Body of pancreas (tissue), 4 donors: ENCODE measurements at regions not wholly inside any gene's neighbourhood (a gene's known extent, or its start where the extent isn't known, plus 50 kb on each side); places are given as distances from the start of the nearest gene placed in this dataset.

ENCODE experiments used
- ATAC-seq: fragments of 150-250 bp; one replicate; pipeline ENCODE4 v1.9.1; 2016
- DNase-seq, 4 donors: peaks; one replicate each; pipeline ENCODE4 v3.0.0-alpha.2; 2019
- H3K27ac ChIP-seq, 4 donors: fragments of 200-600 bp; sonication (generic); 1 replicate in 3 of 4; 2 replicates in 1 of 4; pipeline versions ENCODE4 v1.5.1 to v1.6.1; 2016 to 2019; ENCODE audit warnings: mild to moderate bottlenecking in 1 of 4, mixed read lengths in 1 of 4, moderate library complexity in 1 of 4
- H3K27me3 ChIP-seq, 2 donors: fragments of 200-600 bp; sonication (generic); one replicate each; pipeline ENCODE4 v1.6.0; 2016; ENCODE audit warnings: mild to moderate bottlenecking in 1 of 2
- H3K36me3 ChIP-seq, 2 donors: fragments of 200-600 bp; sonication (generic); replicated peaks in 1 of 2; 2 replicates each; pipeline ENCODE4 v1.5.1; 2016; ENCODE audit warnings: low read depth in 2 of 2; ENCODE audit not compliant: insufficient read depth in 1 of 2
- H3K4me1 ChIP-seq: fragments of 200-600 bp; sonication (generic); one replicate; pipeline ENCODE4 v1.6.0; 2016
- H3K4me3 ChIP-seq, 2 donors: fragments of 200-600 bp; sonication (generic); 1 replicate in 1 of 2; 2 replicates in 1 of 2; pipeline ENCODE4 v1.5.1; 2016 to 2019
- H3K9me3 ChIP-seq, 3 donors: fragments of 200-600 bp; sonication (generic); 1 replicate in 2 of 3; 2 replicates in 1 of 3; pipeline ENCODE4 v1.5.1; 2016
- POLR2A ChIP-seq, 3 donors: fragments of 450-650 bp; IDR thresholded peaks; one replicate each; pipeline ENCODE4 v1.6.1; 2016; ENCODE audit warnings: antibody characterized with exemption in 3 of 3, mild to moderate bottlenecking in 2 of 3
- WGBS, 2 donors: methylation state at CpG; one replicate each; pipeline ENCODE4 v1.1.5; 2017; 5-methylcytosine and 5-hydroxymethylcytosine counted together
- intact Hi-C: fragments of 100-400 bp; cut with DNase I; formaldehyde crosslinking; loops from one replicate; pipeline ENCODE4 v1.15.1; 2023
- TF ChIP-seq, protein P1 (sequence below), 7 experiments: fragments of 450-650 bp in 4 of 7; fragments of 200-600 bp in 3 of 7; sonication (generic) in 3 of 7; IDR thresholded peaks; one replicate each; pipeline ENCODE4 v1.5.1; 2016 to 2019; ENCODE audit warnings: antibody characterized with exemption in 7 of 7

GRCh38 chr1:168879896-168880734, 151.1 kb upstream of the DPT start:
- Histone ChIP-seq H3K4me1 (peaks cover 19% of the 10 kb centered on the region), H3K9me3 (no peaks in the 10 kb centered on the region), H3K4me3 (no peak overlapping the region), H3K27me3 (no peaks in the 10 kb centered on the region), H3K27ac (peak overlapping the region in 2 of 4 donors; percentile 63 to 64), H3K36me3 (no peaks in the 10 kb centered on the region)
- no peak for TF ChIP-seq POLR2A (IDR thresholded peaks at IDR 0.05)
- TF ChIP-seq, protein P1, sequence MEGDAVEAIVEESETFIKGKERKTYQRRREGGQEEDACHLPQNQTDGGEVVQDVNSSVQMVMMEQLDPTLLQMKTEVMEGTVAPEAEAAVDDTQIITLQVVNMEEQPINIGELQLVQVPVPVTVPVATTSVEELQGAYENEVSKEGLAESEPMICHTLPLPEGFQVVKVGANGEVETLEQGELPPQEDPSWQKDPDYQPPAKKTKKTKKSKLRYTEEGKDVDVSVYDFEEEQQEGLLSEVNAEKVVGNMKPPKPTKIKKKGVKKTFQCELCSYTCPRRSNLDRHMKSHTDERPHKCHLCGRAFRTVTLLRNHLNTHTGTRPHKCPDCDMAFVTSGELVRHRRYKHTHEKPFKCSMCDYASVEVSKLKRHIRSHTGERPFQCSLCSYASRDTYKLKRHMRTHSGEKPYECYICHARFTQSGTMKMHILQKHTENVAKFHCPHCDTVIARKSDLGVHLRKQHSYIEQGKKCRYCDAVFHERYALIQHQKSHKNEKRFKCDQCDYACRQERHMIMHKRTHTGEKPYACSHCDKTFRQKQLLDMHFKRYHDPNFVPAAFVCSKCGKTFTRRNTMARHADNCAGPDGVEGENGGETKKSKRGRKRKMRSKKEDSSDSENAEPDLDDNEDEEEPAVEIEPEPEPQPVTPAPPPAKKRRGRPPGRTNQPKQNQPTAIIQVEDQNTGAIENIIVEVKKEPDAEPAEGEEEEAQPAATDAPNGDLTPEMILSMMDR (IDR thresholded peaks at IDR 0.05): no peak
- intact Hi-C loops: no loop called here
- DNase-seq (peak; percentile 12 to 19 (median 16)), ATAC-seq (peak; percentile 68)
- 42% methylated on average over 9 to 10 of the region's 10 CpGs for WGBS, 2 donors

GRCh38 chr1:168881656-168882260, 152.8 kb upstream of the DPT start:
- DNase-seq (no peak), ATAC-seq (no peak)
- TF ChIP-seq, protein P1 (IDR thresholded peaks at IDR 0.05): no peak
- TF ChIP-seq POLR2A (IDR thresholded peaks at IDR 0.05): no peak
- Histone ChIP-seq H3K9me3 (no peaks in the 10 kb centered on the region), H3K4me3 (no peak overlapping the region), H3K27ac (no peak overlapping the region), H3K36me3 (no peaks in the 10 kb centered on the region), H3K4me1 (peaks cover 19% of the 10 kb centered on the region), H3K27me3 (no peaks in the 10 kb centered on the region)
- intact Hi-C loops: no loop called here
- 90 to 94% methylated on average over 2 of the region's 2 CpGs for WGBS, 2 donors

GRCh38 chr1:168887381-168887780, 158.4 kb upstream of the DPT start:
- H3K27ac ChIP-seq: no peak overlapping the region
- DNase-seq (no peak), ATAC-seq (no peak)
- intact Hi-C loops: no loop called here
- H3K36me3 ChIP-seq: no peaks in the 10 kb centered on the region
- TF ChIP-seq POLR2A (IDR thresholded peaks at IDR 0.05): no peak
- TF ChIP-seq, protein P1 (IDR thresholded peaks at IDR 0.05): no peak
- no peaks in the 10 kb centered on the region for H3K9me3 ChIP-seq
- WGBS, 2 donors: 60 to 73% methylated on average over 2 to 4 of the region's 4 CpGs
- H3K27me3 ChIP-seq: no peaks in the 10 kb centered on the region
- H3K4me1 ChIP-seq: peaks cover 4% of the 10 kb centered on the region
- no peak overlapping the region for H3K4me3 ChIP-seq

DNA sequence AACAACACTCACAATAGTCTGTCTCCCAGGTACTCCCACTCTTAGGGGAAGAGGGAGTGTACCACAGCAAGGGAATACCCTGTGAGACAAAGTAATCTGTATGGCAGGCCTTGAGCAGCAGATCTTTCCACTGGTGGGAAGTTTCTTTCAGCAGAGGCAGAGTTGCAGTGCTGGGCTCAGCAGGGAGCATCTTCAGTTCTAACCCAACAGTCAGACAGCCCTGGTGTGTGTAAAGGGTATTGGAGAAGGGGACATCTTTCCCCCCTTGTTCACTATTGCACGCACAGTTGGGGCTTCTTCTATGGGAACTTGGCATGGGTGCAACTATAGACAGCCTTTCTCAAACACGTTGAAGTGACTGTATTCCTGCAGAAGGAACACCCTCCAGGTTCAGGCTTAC, 159.4 kb upstream of the DPT start:
- Histone ChIP-seq H3K4me3 (no peak overlapping the region), H3K36me3 (no peaks in the 10 kb centered on the region), H3K27me3 (no peaks in the 10 kb centered on the region), H3K4me1 (no peaks in the 10 kb centered on the region), H3K27ac (no peak overlapping the region), H3K9me3 (no peaks in the 10 kb centered on the region)
- intact Hi-C loops: no loop called here
- ATAC-seq (no peak), DNase-seq (no peak)
- no peak for TF ChIP-seq POLR2A (IDR thresholded peaks at IDR 0.05)
- TF ChIP-seq, protein P1 (IDR thresholded peaks at IDR 0.05): no peak
- WGBS, 2 donors: 38 to 89% methylated on average over 1 to 2 of the region's 2 CpGs
